GM23248 (cell line): ENCODE measurements at regions not wholly inside any gene's neighbourhood (a gene's known extent, or its start where the extent isn't known, plus 50 kb on each side); places are given as distances from the start of the nearest gene placed in this dataset.

Experiments used
- DNase-seq: peaks from one replicate; pipeline ENCODE4 v3.0.0-alpha.2; 2015
- H2AFZ ChIP-seq: fragments of 200-600 bp; sonication (generic); 2 replicates; pipeline ENCODE4 v1.6.1; 2016; ENCODE audit warnings: antibody characterized with exemption
- H3F3A ChIP-seq: fragments of 200-600 bp; sonication (generic); 2 replicates; pipeline ENCODE4 v1.6.1; 2016; ENCODE audit warnings: mild to moderate bottlenecking, antibody characterized with exemption, mixed run types; ENCODE audit not compliant: insufficient read depth
- H3K27ac ChIP-seq: fragments of 200-600 bp; sonication (generic); 2 replicates; pipeline ENCODE4 v1.5.1; 2016; ENCODE audit warnings: mild to moderate bottlenecking
- H3K27me3 ChIP-seq: fragments of 200-600 bp; sonication (generic); replicated peaks from 2 replicates; pipeline ENCODE4 v1.6.1; 2016; ENCODE audit warnings: mild to moderate bottlenecking; ENCODE audit not compliant: insufficient read depth
- H3K36me3 ChIP-seq: fragments of 200-600 bp; sonication (generic); 2 replicates; pipeline ENCODE4 v1.6.1; 2016; ENCODE audit warnings: low read depth, mild to moderate bottlenecking
- H3K4me1 ChIP-seq: fragments of 200-600 bp; sonication (generic); 2 replicates; pipeline ENCODE4 v1.6.1; 2016; ENCODE audit warnings: mild to moderate bottlenecking; ENCODE audit not compliant: insufficient read depth
- H3K4me2 ChIP-seq: fragments of 200-600 bp; sonication (generic); one replicate; pipeline ENCODE4 v1.6.1; 2016; ENCODE audit warnings: mild to moderate bottlenecking; ENCODE audit not compliant: unreplicated experiment
- H3K4me3 ChIP-seq: fragments of 200-600 bp; sonication (generic); 2 replicates; pipeline ENCODE4 v1.5.1; 2016; ENCODE audit warnings: mild to moderate bottlenecking
- H3K79me2 ChIP-seq: fragments of 200-600 bp; sonication (generic); 2 replicates; pipeline ENCODE4 v1.6.1; 2016; ENCODE audit warnings: mild to moderate bottlenecking; ENCODE audit not compliant: insufficient read depth
- H3K9ac ChIP-seq: fragments of 200-600 bp; sonication (generic); 2 replicates; pipeline ENCODE4 v1.6.1; 2016; ENCODE audit warnings: mild to moderate bottlenecking
- H3K9me2 ChIP-seq: fragments of 200-600 bp; sonication (generic); 2 replicates; pipeline ENCODE4 v1.6.1; 2016; ENCODE audit warnings: mixed run types, mild to moderate bottlenecking, moderate library complexity; ENCODE audit not compliant: insufficient read depth
- H3K9me3 ChIP-seq: fragments of 200-600 bp; sonication (generic); one replicate; pipeline ENCODE4 v1.6.1; 2017; ENCODE audit warnings: low read depth
- H4K20me1 ChIP-seq: fragments of 200-600 bp; sonication (generic); 2 replicates; pipeline ENCODE4 v1.6.0; 2016; ENCODE audit not compliant: insufficient read depth
- EZH2 ChIP-seq: fragments of 200-600 bp; sonication (generic); IDR thresholded peaks from 2 replicates; pipeline ENCODE4 v1.6.1; 2018; ENCODE audit warnings: antibody characterized with exemption, mild to moderate bottlenecking; ENCODE audit not compliant: insufficient read depth, poor library complexity, severe bottlenecking
- EZH2phosphoT487 ChIP-seq: fragments of 200-600 bp; sonication (generic); IDR thresholded peaks from 2 replicates; pipeline ENCODE4 v1.6.1; 2018; ENCODE audit warnings: antibody characterized with exemption, moderate library complexity, mild to moderate bottlenecking, low read depth; ENCODE audit not compliant: insufficient read depth
- WGBS, 2 experiments: methylation state at CpG; one replicate each; pipeline ENCODE4 v1.1.6; 2015 to 2017; ENCODE audit warnings: low lambda C conversion rate in 2 of 2, low coverage in 1 of 2; ENCODE audit errors: missing lambda C conversion rate in 2 of 2; 5-methylcytosine and 5-hydroxymethylcytosine counted together
- in situ Hi-C: fragments of 300-500 bp; cut with MboI; formaldehyde crosslinking; loops from 2 replicates; pipeline ENCODE4 v1.15.0; 2020

- Histone ChIP-seq H3K9me3 (no peaks in the 10 kb centered on the region), H3K4me3 (no peak overlapping the region), H2AFZ (no peak overlapping the region), H3K4me1 (peaks cover 10% of the 10 kb centered on the region), H3K27ac (no peak overlapping the region), H3K4me2 (no peak overlapping the region), H3K9me2 (no peaks in the 10 kb centered on the region), H3K27me3 (no peaks in the 10 kb centered on the region), H3K36me3 (no peaks in the 10 kb centered on the region), H4K20me1 (no peaks in the 10 kb centered on the region), H3K9ac (no peak overlapping the region), H3F3A (peaks cover 12% of the 10 kb centered on the region; the same call in 1 of the 2 replicates), H3K79me2 (no peaks in the 10 kb centered on the region)
- in situ Hi-C loops: no loop called here
- DNase-seq: no peak
- no peak for TF ChIP-seq EZH2
- TF ChIP-seq EZH2phosphoT487: no peak
Observed at GRCh38 chr1:78420688-78421087, 70.1 kb upstream of the PTGFR start.

GRCh38 chr1:78424720-78425119 lies 66.1 kb upstream of the PTGFR start:
- Histone ChIP-seq H4K20me1 (no peaks in the 10 kb centered on the region), H3K79me2 (no peaks in the 10 kb centered on the region), H2AFZ (no peak overlapping the region), H3K27me3 (no peaks in the 10 kb centered on the region), H3K4me2 (no peak overlapping the region), H3K4me3 (no peak overlapping the region), H3K27ac (no peak overlapping the region), H3K9me3 (no peaks in the 10 kb centered on the region), H3F3A (peaks cover 1% of the 10 kb centered on the region; the same call in 1 of the 2 replicates), H3K4me1 (peaks cover 10% of the 10 kb centered on the region; the same call in 1 of the 2 replicates), H3K9ac (no peak overlapping the region), H3K36me3 (no peaks in the 10 kb centered on the region), H3K9me2 (no peaks in the 10 kb centered on the region)
- WGBS, 2 experiments: 92 to 95% methylated on average over 5 of the region's 5 CpGs
- TF ChIP-seq EZH2phosphoT487 (no peak), EZH2 (no peak)
- no peak for DNase-seq
- in situ Hi-C loops: no loop called here

DNA sequence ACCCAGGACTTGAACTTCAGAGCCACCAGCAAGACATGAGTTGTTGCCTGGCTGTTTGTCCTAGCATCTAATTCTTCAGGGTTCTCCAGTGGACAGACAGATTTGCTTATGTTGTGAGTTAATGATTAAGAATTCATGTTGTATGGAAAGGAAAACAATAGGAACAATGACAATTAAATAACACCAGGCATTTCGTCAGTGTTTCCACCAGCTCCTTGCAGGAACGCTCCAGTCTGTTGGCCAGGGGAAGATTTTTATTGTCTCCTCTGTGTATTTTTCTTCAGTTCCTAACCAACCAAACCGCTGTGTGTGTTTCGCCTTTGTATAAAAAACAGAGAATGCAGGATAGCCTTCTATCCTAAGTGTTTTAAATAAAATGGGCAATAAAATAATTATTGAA lies 64.4 kb upstream of the PTGFR start:
- 34 to 44% methylated on average over 4 of the region's 4 CpGs for WGBS, 2 experiments
- Histone ChIP-seq H3K9ac (peak overlapping the region; percentile 16; the same call in 1 of the 2 replicates), H3K4me2 (peak overlapping the region; percentile 8), H2AFZ (peak overlapping the region; percentile 69), H3K4me1 (peaks cover 8% of the 10 kb centered on the region; the same call in 1 of the 2 replicates), H3K9me3 (no peaks in the 10 kb centered on the region), H3K9me2 (no peaks in the 10 kb centered on the region), H3K79me2 (no peaks in the 10 kb centered on the region), H3F3A (no peaks in the 10 kb centered on the region; the same call in 1 of the 2 replicates), H3K4me3 (peak overlapping the region; percentile 31; the same call in 1 of the 2 replicates), H3K36me3 (no peaks in the 10 kb centered on the region), H3K27me3 (no peaks in the 10 kb centered on the region), H3K27ac (no peak overlapping the region), H4K20me1 (no peaks in the 10 kb centered on the region)
- in situ Hi-C loops: no loop called here
- peak; percentile 35 for DNase-seq
- TF ChIP-seq EZH2 (no peak), EZH2phosphoT487 (no peak)

- Histone ChIP-seq H3K9ac (no peak overlapping the region), H3K27ac (no peak overlapping the region), H3K9me3 (no peaks in the 10 kb centered on the region), H4K20me1 (no peaks in the 10 kb centered on the region), H3K9me2 (no peaks in the 10 kb centered on the region), H3K4me2 (no peak overlapping the region), H3K4me3 (no peak overlapping the region), H3K27me3 (no peaks in the 10 kb centered on the region), H3F3A (no peaks in the 10 kb centered on the region; the same call in 1 of the 2 replicates), H3K36me3 (no peaks in the 10 kb centered on the region), H3K4me1 (peaks cover 8% of the 10 kb centered on the region; the same call in 1 of the 2 replicates), H2AFZ (no peak overlapping the region), H3K79me2 (no peaks in the 10 kb centered on the region)
- TF ChIP-seq EZH2: no peak
- no peak for TF ChIP-seq EZH2phosphoT487
- DNase-seq: no peak
- in situ Hi-C loops: no loop called here
- 41 to 43% methylated on average over 2 of the region's 2 CpGs for WGBS, 2 experiments
Observed at GRCh38 chr1:78427506-78427905, 63.3 kb upstream of the PTGFR start.

DNA sequence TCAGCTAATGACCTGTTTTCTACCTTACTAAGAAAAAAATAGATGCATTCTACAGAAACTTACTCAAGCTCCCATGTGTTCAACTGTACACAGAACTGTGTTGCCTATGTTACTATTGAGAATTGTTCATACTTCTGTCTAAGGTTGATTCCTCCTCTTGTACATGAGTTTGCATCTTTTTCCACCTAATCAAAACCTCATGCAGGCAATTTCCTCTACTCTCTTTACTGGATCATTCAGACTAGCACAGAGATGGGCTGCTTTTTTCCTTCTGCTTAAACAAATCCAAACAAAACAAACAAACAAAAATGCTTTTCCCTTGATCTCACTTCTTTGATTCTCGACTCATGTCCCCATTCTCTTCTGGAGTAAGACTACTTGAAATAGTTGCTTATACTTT lies 58.8 kb upstream of the PTGFR start:
- H3K4me3 ChIP-seq: no peak overlapping the region
- no peak overlapping the region for H3K27ac ChIP-seq
- no peaks in the 10 kb centered on the region for H3K27me3 ChIP-seq
- H3K79me2 ChIP-seq: no peaks in the 10 kb centered on the region
- H4K20me1 ChIP-seq: no peaks in the 10 kb centered on the region
- WGBS, 2 experiments: 86 to 100% methylated on average over 1 of the region's 1 CpG
- no peaks in the 10 kb centered on the region for H3K36me3 ChIP-seq
- in situ Hi-C loops: no loop called here
- H3K4me2 ChIP-seq: no peak overlapping the region
- H3K9ac ChIP-seq: no peak overlapping the region
- no peaks in the 10 kb centered on the region for H3K9me2 ChIP-seq
- no peak for DNase-seq
- H3K4me1 ChIP-seq: peaks cover 5% of the 10 kb centered on the region; the same call in 1 of the 2 replicates
- no peak for TF ChIP-seq EZH2
- no peak for TF ChIP-seq EZH2phosphoT487
- no peaks in the 10 kb centered on the region for H3K9me3 ChIP-seq
- H2AFZ ChIP-seq: no peak overlapping the region
- H3F3A ChIP-seq: no peaks in the 10 kb centered on the region
